Upper lobe of left lung (tissue), 4 donors: ENCODE measurements at regions not wholly inside any gene's neighbourhood (a gene's known extent, or its start where the extent isn't known, plus 50 kb on each side); places are given as distances from the start of the nearest gene placed in this dataset.

Experiments used
- CTCF ChIP-seq, 6 experiments: fragments of 450-650 bp in 4 of 6; fragments of 200-600 bp in 2 of 6; sonication (generic) in 2 of 6; IDR thresholded peaks; one replicate each; pipeline ENCODE4 v1.5.1; 2016 to 2019; ENCODE audit warnings: antibody characterized with exemption in 6 of 6
- EP300 ChIP-seq, 4 donors: sonication (generic); formaldehyde crosslinking; IDR thresholded peaks; one replicate each; pipeline ENCODE4 v1.5.1; 2017; ENCODE audit warnings: antibody characterized with exemption in 4 of 4, control low read depth in 2 of 4

GRCh38 chrX:4909348-4909747 lies 1195.9 kb upstream of the PRKX start:
- TF ChIP-seq CTCF (IDR thresholded peaks at IDR 0.05), result no peak
- no peak for TF ChIP-seq EP300 (IDR thresholded peaks at IDR 0.05)
